ENCODE measurements at regions not wholly inside any gene's neighbourhood (a gene's known extent, or its start where the extent isn't known, plus 50 kb on each side); places are given as distances from the start of the nearest gene placed in this dataset.

DNA sequence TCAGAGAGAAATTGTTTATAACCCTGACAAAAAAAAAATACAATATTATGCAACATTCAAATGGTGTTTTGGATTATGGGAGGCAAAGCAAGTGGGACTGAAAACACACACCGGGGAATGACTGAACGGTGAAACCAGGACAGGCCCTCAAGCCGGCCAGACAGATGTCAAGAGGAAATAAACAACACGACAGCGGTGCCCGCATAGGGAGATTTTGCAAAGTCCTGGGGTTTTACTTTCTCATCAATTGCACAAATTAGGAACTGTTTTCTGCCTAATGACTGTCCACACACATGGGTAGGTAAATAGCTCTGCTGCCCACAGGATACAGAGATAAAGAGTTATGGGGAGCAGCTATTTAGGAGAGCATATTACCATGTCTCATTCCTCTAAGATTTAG is 134.5 kb downstream of the IRS2 start:
- Histone ChIP-seq H3K9ac (ENCODE audit: low read depth, low read length, poor library complexity) (no peak overlapping the region), H2BK15ac (ENCODE audit: low read length) (no peak overlapping the region), H3K79me1 (ENCODE audit: low read depth, low read length) (no peaks in the 10 kb centered on the region), H3K14ac (ENCODE audit: low read length) (no peak overlapping the region), H3K4ac (ENCODE audit: low read length) (no peak overlapping the region), H3K4me1 (ENCODE audit: control insufficient read depth in 2 of 2, insufficient read depth in 1 of 2, low read depth in 1 of 2, low read length in 2 of 2) (peaks cover 0 to 5% of the 10 kb centered on the region in 2 donors), H3K27me3 (ENCODE audit: control insufficient read depth in 3 of 3, insufficient read depth in 3 of 3, low read depth in 1 of 3, low read length in 3 of 3) (peaks cover 0 to 1% (median 0%) of the 10 kb centered on the region in 3 experiments), H4K91ac (ENCODE audit: low read depth, low read length, poor library complexity) (no peak overlapping the region), H3K9me3 (replicated peaks in 1 of 2; ENCODE audit: control insufficient read depth in 2 of 2, insufficient read depth in 1 of 2, low read depth in 1 of 2, low read length in 2 of 2) (peaks cover 0 to 3% of the 10 kb centered on the region in 2 donors), H3K18ac (ENCODE audit: low read length) (no peak overlapping the region), H4K8ac (ENCODE audit: low read depth, low read length) (no peak overlapping the region), H3K4me3 (ENCODE audit: low read length in 2 of 2) (no peak overlapping the region), H2AFZ (ENCODE audit: low read length) (no peak overlapping the region), H3K36me3 (replicated peaks in 1 of 2; ENCODE audit: control insufficient read depth in 2 of 2, insufficient read depth in 2 of 2, low read length in 2 of 2) (no peaks in the 10 kb centered on the region), H3K23ac (ENCODE audit: low read depth, low read length, poor library complexity) (no peak overlapping the region), H2BK5ac (ENCODE audit: low read length) (no peak overlapping the region), H3K27ac (replicated peaks; ENCODE audit: low read length) (no peak overlapping the region), H2BK12ac (ENCODE audit: low read length) (no peak overlapping the region), H2AK5ac (ENCODE audit: low read depth, low read length) (no peak overlapping the region), H3K4me2 (ENCODE audit: insufficient read depth, low read length, poor library complexity, severe bottlenecking) (no peak overlapping the region), H2BK120ac (ENCODE audit: low read depth, low read length) (no peak overlapping the region)
- no CpG with 5 or more reads among the region's 6 CpGs for WGBS, 2 donors (ENCODE audit: extremely low coverage in 2 of 2, insufficient read length in 2 of 2, insufficient replicate concordance in 1 of 2)
- DNase-seq (ENCODE audit: low spot score), result no peak

- Histone ChIP-seq H3K27me3 (ENCODE audit: control insufficient read depth in 3 of 3, insufficient read depth in 3 of 3, low read depth in 1 of 3, low read length in 3 of 3) (peaks cover 0 to 1% (median 0%) of the 10 kb centered on the region in 3 experiments), H3K4me3 (ENCODE audit: low read length in 2 of 2) (no peak overlapping the region), H2BK15ac (ENCODE audit: low read length) (no peak overlapping the region), H3K36me3 (replicated peaks in 1 of 2; ENCODE audit: control insufficient read depth in 2 of 2, insufficient read depth in 2 of 2, low read length in 2 of 2) (no peaks in the 10 kb centered on the region), H2BK5ac (ENCODE audit: low read length) (no peak overlapping the region), H3K4me1 (ENCODE audit: control insufficient read depth in 2 of 2, insufficient read depth in 1 of 2, low read depth in 1 of 2, low read length in 2 of 2) (peaks cover 0 to 5% of the 10 kb centered on the region in 2 donors), H3K4me2 (ENCODE audit: insufficient read depth, low read length, poor library complexity, severe bottlenecking) (no peak overlapping the region), H3K18ac (ENCODE audit: low read length) (no peak overlapping the region), H4K91ac (ENCODE audit: low read depth, low read length, poor library complexity) (no peak overlapping the region), H4K8ac (ENCODE audit: low read depth, low read length) (no peak overlapping the region), H2BK120ac (ENCODE audit: low read depth, low read length) (no peak overlapping the region), H3K27ac (replicated peaks; ENCODE audit: low read length) (no peak overlapping the region), H3K23ac (ENCODE audit: low read depth, low read length, poor library complexity) (no peak overlapping the region), H3K14ac (ENCODE audit: low read length) (no peak overlapping the region), H3K9me3 (replicated peaks in 1 of 2; ENCODE audit: control insufficient read depth in 2 of 2, insufficient read depth in 1 of 2, low read depth in 1 of 2, low read length in 2 of 2) (peaks cover 0 to 3% of the 10 kb centered on the region in 2 donors), H3K79me1 (ENCODE audit: low read depth, low read length) (no peaks in the 10 kb centered on the region), H2AK5ac (ENCODE audit: low read depth, low read length) (no peak overlapping the region), H2BK12ac (ENCODE audit: low read length) (no peak overlapping the region), H2AFZ (ENCODE audit: low read length) (no peak overlapping the region), H3K4ac (ENCODE audit: low read length) (no peak overlapping the region), H3K9ac (ENCODE audit: low read depth, low read length, poor library complexity) (no peak overlapping the region)
- no peak for DNase-seq (ENCODE audit: low spot score)
- whole genome bisulfite sequencing, 2 donors (ENCODE audit: extremely low coverage in 2 of 2, insufficient read length in 2 of 2, insufficient replicate concordance in 1 of 2), result no CpG with 5 or more reads among the region's 5 CpGs
Observed at GRCh38 chr13:109651311-109651710, 135.1 kb downstream of the IRS2 start.

DNA sequence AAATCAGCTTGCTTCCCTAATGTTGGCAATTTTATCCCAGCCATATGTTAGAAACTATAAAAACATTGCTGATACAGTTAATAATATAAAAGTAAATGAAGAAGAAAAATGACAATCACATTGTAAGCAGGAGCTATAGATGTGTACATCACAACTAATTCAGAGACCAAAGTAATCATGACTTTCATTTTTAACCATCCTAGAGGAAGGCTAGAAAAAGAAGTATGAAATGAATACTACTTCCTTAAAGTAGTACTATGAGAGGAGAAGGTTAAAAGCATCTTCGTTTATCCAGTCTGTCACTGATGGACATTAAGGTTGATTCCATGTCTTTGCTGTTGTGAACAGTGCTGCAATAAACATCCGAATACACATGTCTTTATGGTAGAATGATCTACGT is 135.5 kb downstream of the IRS2 start:
- no peaks in the 10 kb centered on the region for H3K36me3 ChIP-seq (replicated peaks in 1 of 2; ENCODE audit: control insufficient read depth in 2 of 2, insufficient read depth in 2 of 2, low read length in 2 of 2)
- H3K14ac ChIP-seq (ENCODE audit: low read length), result no peak overlapping the region
- no CpG with 5 or more reads among the region's 3 CpGs for WGBS, 2 donors (ENCODE audit: extremely low coverage in 2 of 2, insufficient read length in 2 of 2, insufficient replicate concordance in 1 of 2)
- peaks cover 0 to 1% (median 0%) of the 10 kb centered on the region in 3 experiments for H3K27me3 ChIP-seq (ENCODE audit: control insufficient read depth in 3 of 3, insufficient read depth in 3 of 3, low read depth in 1 of 3, low read length in 3 of 3)
- no peak for DNase-seq (ENCODE audit: low spot score)
- H2BK5ac ChIP-seq (ENCODE audit: low read length), result no peak overlapping the region
- H3K79me1 ChIP-seq (ENCODE audit: low read depth, low read length), result no peaks in the 10 kb centered on the region
- H3K18ac ChIP-seq (ENCODE audit: low read length), result no peak overlapping the region
- no peak overlapping the region for H3K27ac ChIP-seq (replicated peaks; ENCODE audit: low read length)
- peaks cover 0 to 3% of the 10 kb centered on the region in 2 donors for H3K9me3 ChIP-seq (replicated peaks in 1 of 2; ENCODE audit: control insufficient read depth in 2 of 2, insufficient read depth in 1 of 2, low read depth in 1 of 2, low read length in 2 of 2)
- peaks cover 0 to 5% of the 10 kb centered on the region in 2 donors for H3K4me1 ChIP-seq (ENCODE audit: control insufficient read depth in 2 of 2, insufficient read depth in 1 of 2, low read depth in 1 of 2, low read length in 2 of 2)
- H2BK120ac ChIP-seq (ENCODE audit: low read depth, low read length), result no peak overlapping the region
- no peak overlapping the region for H2BK15ac ChIP-seq (ENCODE audit: low read length)
- H3K4me3 ChIP-seq (ENCODE audit: low read length in 2 of 2), result no peak overlapping the region
- H3K4ac ChIP-seq (ENCODE audit: low read length), result no peak overlapping the region
- H4K91ac ChIP-seq (ENCODE audit: low read depth, low read length, poor library complexity), result no peak overlapping the region
- no peak overlapping the region for H2AK5ac ChIP-seq (ENCODE audit: low read depth, low read length)
- no peak overlapping the region for H3K23ac ChIP-seq (ENCODE audit: low read depth, low read length, poor library complexity)
- no peak overlapping the region for H3K9ac ChIP-seq (ENCODE audit: low read depth, low read length, poor library complexity)
- H4K8ac ChIP-seq (ENCODE audit: low read depth, low read length), result no peak overlapping the region
- H2AFZ ChIP-seq (ENCODE audit: low read length), result no peak overlapping the region
- H3K4me2 ChIP-seq (ENCODE audit: insufficient read depth, low read length, poor library complexity, severe bottlenecking), result no peak overlapping the region
- H2BK12ac ChIP-seq (ENCODE audit: low read length), result no peak overlapping the region

DNA sequence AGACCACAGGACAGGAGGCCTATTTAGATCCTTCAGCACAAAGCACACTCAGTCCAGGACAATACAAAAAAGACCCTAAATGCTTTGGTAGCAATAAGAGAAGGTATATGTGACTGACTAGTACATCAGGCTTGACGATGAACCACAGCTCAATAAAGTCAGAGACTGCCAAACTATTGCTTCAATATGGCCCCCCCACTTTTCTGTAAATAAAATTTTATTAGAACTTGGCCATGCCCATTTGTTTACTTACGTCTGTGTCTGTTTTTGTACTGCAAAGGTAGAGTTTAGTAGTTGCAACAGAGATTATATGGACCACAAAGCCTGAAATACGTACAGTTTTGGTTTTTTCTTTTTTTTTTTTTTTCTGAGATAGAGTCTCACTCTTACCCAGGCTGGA is 136.7 kb downstream of the IRS2 start:
- no peak overlapping the region for H2BK5ac ChIP-seq (ENCODE audit: low read length)
- WGBS, 2 donors (ENCODE audit: extremely low coverage in 2 of 2, insufficient read length in 2 of 2, insufficient replicate concordance in 1 of 2), result no CpG with 5 or more reads among the region's 3 CpGs
- H3K9me3 ChIP-seq (replicated peaks in 1 of 2; ENCODE audit: control insufficient read depth in 2 of 2, insufficient read depth in 1 of 2, low read depth in 1 of 2, low read length in 2 of 2), result peaks cover 0 to 2% of the 10 kb centered on the region in 2 donors

More for the DNA sequence above, 136.7 kb downstream of the IRS2 start:
- no peak overlapping the region for H2BK15ac ChIP-seq (ENCODE audit: low read length)
- H3K4me2 ChIP-seq (ENCODE audit: insufficient read depth, low read length, poor library complexity, severe bottlenecking), result no peak overlapping the region
- no peak overlapping the region for H3K4me3 ChIP-seq (ENCODE audit: low read length in 2 of 2)
- no peaks in the 10 kb centered on the region for H3K36me3 ChIP-seq (replicated peaks in 1 of 2; ENCODE audit: control insufficient read depth in 2 of 2, insufficient read depth in 2 of 2, low read length in 2 of 2)
- no peak overlapping the region for H3K27ac ChIP-seq (replicated peaks; ENCODE audit: low read length)
- no peak overlapping the region for H3K23ac ChIP-seq (ENCODE audit: low read depth, low read length, poor library complexity)
- H3K18ac ChIP-seq (ENCODE audit: low read length), result no peak overlapping the region
- H3K14ac ChIP-seq (ENCODE audit: low read length), result no peak overlapping the region
- H2AFZ ChIP-seq (ENCODE audit: low read length), result no peak overlapping the region
- no peak overlapping the region for H3K4ac ChIP-seq (ENCODE audit: low read length)
- no peak overlapping the region for H2BK120ac ChIP-seq (ENCODE audit: low read depth, low read length)
- H4K91ac ChIP-seq (ENCODE audit: low read depth, low read length, poor library complexity), result no peak overlapping the region
- DNase-seq (ENCODE audit: low spot score), result no peak
- peaks cover 0 to 3% of the 10 kb centered on the region in 2 donors for H3K4me1 ChIP-seq (ENCODE audit: control insufficient read depth in 2 of 2, insufficient read depth in 1 of 2, low read depth in 1 of 2, low read length in 2 of 2)
- no peaks in the 10 kb centered on the region for H3K79me1 ChIP-seq (ENCODE audit: low read depth, low read length)
- H2BK12ac ChIP-seq (ENCODE audit: low read length), result no peak overlapping the region
- H4K8ac ChIP-seq (ENCODE audit: low read depth, low read length), result no peak overlapping the region
- peaks cover 0 to under 1% (median 0%) of the 10 kb centered on the region in 3 experiments for H3K27me3 ChIP-seq (ENCODE audit: control insufficient read depth in 3 of 3, insufficient read depth in 3 of 3, low read depth in 1 of 3, low read length in 3 of 3)
- no peak overlapping the region for H2AK5ac ChIP-seq (ENCODE audit: low read depth, low read length)
- H3K9ac ChIP-seq (ENCODE audit: low read depth, low read length, poor library complexity), result no peak overlapping the region

Measured in neuronal stem cell (in vitro differentiated cells).